GM18517 (cell line): ENCODE measurements at regions not wholly inside any gene's neighbourhood (a gene's known extent, or its start where the extent isn't known, plus 50 kb on each side); places are given as distances from the start of the nearest gene placed in this dataset.
"Not testable (repeated sequence)": the region's sequence is repeated elsewhere in the genome, so short reads cannot be mapped to it uniquely, and the experiment has no call there.

Experiments
- ATAC-seq: cut with Tn5 transposase; IDR thresholded peaks from one replicate; pipeline ENCODE4 v1.9.1; 2021; ENCODE audit warnings: mild to moderate bottlenecking, moderate library complexity; ENCODE audit not compliant: unreplicated experiment

GRCh38 chr12:125303337-125303736 lies 238.1 kb downstream of the AACS start:
- ATAC-seq: no peak

DNA sequence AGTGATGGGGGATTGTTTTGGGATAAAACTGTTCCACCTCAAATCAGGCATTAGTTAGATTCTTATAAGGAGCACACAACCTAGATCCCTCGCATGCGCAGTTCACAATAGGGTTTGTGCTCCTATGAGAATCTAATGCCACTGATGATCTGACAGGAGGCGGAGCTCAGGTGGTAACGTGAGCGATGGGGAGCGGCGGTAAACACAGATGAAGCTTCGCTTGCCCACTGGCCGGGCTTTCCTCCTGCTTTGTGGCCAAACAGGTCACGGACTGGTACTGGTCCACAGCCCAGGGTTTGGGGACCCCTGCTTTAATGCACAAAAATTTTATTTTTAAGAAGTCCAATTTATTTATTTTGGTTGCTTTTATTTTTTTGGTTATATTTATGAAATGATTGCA lies 238.8 kb downstream of the AACS start:
- no peak for ATAC-seq

DNA sequence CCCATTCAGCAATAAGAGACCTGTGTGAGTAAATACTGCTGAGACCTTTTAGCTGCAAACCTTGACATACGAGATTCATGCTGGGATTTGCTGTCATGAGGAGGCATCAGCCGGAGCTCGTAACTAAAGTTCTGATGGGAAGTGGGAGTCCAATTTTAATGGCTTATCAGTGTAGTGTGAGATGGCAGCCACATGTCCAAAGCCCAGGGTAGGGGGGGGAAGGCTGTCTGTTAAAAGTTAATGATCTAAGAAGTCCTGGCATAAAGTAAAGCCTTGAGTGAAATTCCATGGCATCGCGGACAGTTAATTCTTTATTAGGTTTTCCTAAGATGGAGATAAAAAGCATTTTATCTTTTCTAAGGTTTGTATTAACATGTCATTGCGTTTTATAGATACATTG lies 240.0 kb downstream of the AACS start:
- no peak for ATAC-seq

- ATAC-seq: no peak
Observed at GRCh38 chr12:125310461-125310860, 245.2 kb downstream of the AACS start.

DNA sequence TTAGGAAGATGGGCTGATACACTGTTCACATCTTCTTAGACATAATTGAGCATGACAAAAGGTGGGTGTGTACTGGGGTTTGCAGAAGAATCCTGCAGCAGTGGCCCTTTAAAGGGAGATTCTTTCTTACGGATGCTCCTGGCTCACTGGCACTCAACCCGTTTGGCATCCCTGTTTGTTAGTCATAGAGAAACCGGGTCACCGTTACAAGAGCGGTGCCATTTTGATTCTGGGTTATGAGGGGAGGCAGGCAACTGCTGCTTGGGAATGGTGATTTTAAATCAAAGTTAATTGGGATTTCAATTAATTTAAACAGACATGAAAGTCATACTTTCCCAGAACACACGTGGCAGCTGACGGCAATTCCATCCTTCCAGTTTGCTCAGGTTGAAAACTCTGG lies 245.8 kb downstream of the AACS start:
- ATAC-seq: no peak

DNA sequence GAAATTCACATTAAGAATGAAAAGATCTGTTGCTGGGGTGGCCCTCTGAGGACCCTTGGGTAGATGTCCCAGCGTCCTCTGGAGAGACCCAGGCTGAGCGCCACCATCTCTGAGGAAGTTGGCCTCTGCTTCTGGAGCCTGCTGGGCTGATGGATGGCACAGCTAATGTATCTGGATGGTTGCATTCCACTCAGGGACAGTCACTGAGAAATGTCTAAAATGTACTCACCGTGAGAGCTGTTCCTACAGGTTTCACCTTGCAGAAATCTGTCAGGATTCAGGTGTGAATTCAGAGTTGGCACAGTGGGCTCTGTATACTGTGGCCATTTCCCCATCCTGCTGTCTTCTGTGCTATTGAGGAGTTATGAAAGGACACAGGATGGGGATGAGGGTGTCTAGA lies 247.2 kb downstream of the AACS start:
- ATAC-seq: no peak

DNA sequence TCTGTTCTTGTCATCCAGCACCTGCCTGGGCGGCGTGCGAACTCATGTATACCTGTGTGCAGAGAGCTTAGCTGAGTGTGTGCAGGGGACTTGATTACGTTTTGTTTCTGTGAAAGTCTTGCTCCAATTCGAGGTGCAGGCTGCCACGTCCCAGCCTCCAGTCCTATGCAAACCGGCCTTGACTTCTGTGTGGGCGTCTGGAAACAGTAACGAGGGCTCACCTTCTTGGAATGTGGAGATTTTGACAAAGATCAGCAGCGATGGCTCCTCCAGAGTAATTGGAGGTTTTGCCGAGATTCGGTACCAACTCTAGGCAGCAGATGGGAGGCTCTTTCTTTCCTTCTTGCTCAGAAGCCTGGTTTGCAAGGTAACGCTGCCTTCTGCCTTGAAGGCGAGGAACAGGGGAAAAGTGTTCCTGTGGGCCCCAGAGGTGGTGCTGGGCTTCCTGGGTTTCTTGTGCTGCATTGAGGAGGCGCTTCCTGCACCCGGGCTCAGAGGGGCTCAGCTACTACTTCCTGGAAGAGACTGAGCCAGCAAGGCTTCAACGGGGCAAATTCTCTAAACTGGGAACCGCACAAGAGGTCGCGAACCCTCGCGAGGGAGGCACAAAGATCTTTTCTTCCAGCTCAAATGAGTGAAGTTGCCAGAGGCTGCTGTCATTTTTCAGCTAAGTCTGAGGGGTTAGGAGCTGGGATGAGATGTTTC lies 249.0 kb downstream of the AACS start:
- no peak for ATAC-seq

DNA sequence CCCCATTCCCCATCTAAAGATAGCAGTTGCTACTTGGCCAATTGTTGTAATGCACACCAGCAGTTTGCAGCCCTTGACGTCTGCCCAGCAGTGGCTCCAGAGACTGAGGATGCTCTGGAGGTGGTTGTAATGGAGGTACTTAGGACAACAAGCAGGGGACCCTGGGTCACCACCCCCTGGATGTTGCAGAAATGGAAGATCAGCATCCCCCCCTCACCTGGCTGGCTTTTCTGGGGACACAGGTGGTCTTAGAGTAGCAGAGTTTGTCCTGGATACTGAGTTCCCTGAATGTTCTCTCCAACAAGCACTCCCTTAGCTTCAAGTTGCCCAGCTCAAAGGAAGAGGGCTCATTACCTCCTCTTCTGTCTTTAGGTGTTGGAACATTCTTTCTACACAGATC lies 250.5 kb downstream of the AACS start:
- no peak for ATAC-seq

DNA sequence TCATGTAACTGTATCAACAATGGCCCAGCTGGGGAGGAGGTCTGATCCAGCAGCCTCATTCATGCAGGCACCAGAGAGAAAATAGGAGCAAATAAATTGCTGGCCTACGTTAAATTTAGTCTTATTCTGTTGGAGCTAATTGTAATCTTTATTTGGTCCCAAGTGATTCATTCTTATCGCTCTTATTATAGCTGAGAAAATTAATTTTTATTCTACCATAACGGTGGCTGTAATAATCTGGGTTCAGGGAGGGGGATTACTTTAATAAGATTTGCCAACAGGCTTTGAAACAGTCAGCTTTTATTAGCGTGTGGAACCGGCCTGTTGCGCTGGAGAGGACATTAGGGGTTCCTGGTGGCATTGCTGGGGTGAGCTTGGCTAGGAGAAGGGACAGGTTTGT lies 254.9 kb downstream of the AACS start:
- ATAC-seq: no peak

DNA sequence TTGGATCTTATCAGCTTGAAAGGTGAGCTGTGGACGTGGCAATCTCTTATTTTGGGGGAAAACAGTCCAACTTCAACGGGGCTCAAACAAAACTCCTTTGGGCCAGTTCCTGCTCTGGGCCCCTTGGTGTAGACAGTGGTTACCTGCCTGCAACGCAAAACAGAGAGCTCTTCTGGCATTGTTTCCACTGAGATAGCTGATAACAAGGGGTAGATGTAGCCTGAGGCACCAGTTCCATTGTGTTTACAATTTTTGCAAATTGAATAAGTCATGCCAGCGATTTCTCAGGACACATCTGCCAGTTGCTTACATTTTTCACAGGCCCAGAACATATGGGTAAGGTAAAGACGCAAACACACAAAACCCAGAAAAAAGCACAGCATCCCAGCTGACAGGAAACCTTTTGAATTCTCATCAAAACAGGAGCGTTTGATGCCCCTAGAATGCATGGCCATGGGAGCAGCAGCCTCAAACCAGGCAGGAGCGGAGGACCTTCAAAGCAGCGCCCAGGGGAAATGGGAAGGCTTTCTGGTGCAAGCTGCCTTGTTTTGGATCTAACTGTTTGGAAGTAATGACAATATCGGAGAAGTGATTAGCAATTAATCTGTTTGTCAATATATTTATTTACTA lies 259.7 kb downstream of the AACS start:
- no peak for ATAC-seq

DNA sequence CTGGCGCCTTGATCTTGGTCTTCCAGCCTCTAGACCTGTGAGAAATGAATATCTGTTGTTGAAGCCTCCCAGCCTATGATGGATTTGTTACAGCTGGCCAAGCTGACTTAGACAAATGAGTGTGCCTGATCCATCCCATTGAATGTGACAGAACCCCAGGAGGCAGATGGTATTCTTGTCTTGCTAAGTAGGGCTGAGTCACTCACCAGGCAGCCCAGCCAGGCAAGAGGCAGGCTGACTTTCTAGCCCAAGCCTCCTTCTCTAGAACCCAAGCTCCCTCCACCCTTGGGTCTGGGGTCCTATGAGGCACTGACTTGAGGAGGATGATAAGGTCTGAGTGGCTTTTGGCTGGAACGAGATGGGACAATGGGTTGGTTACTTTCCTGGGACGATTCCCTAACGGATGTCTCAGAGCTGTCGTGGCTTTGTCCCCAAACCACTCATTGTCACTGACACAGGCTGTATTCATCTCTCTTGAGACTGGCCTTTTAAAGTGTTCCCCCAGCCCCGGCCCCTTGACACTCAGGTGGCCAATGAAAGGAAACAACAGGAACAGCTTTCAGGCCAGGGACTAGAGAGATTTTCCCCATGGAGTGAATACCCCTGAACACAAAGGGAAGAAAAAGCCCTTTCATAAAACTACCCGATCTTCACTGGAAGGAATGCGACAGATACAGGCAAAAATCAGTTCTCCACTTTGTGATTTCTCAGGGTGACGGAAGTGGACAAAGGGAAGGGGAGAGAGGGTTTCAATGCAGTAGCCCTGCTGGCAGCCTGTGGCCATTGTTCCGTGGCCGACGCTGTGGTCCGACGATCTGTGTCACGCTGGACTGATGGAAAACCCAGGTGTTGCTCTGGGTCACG lies 264.2 kb downstream of the AACS start:
- ATAC-seq: no peak

- no peak for ATAC-seq
Observed at GRCh38 chr12:125330645-125331341, 265.6 kb downstream of the AACS start.

- no peak for ATAC-seq
Observed at GRCh38 chr12:125331342-125332052, 266.3 kb downstream of the AACS start.

DNA sequence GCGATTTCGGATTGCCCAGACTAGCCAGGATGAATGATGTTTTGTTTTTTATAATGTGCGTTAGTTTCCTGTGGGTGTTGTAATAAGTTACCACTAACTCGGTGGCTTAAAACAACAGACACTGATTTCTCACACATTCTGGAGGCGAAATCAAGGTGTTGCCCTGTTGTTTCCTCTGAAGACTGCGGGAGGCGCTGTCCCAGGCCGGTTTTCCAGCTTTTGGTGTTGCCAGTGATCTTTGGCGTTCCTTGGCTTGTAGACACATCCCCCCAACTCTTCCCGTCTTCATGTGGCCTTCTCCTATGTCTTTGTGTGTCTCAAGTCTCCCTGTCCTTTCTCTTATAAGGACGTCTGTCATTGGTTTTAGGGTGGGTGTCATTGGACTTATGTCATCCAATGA lies 267.7 kb downstream of the AACS start:
- ATAC-seq: no peak

DNA sequence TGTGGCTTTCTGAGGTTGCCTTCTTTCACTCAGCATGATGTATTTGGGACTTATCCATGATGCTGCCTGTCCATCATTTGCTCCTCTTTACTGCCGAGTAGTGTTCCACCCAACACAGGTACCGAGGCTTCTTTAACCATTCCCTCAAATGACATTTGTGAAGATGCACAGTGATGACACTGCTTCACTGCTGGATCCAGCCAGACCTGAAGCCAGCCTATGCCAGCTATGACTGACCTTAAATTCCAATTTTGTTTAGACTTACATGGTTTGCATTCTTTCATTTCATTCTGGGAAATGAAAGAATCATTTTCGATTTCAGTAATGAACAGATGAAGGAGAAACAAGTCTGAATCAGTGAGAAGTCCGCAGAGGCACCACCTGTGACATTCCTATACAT lies 271.0 kb downstream of the AACS start:
- no peak for ATAC-seq

- no peak for ATAC-seq
Observed at GRCh38 chr12:125340791-125341190, 275.6 kb downstream of the AACS start.

- no peak for ATAC-seq
Observed at GRCh38 chr12:125341422-125341821, 276.2 kb downstream of the AACS start.

- no peak for ATAC-seq
Observed at GRCh38 chr12:125343649-125344048, 278.4 kb downstream of the AACS start.

- no peak for ATAC-seq
Observed at GRCh38 chr12:125346362-125346761, 281.1 kb downstream of the AACS start.

DNA sequence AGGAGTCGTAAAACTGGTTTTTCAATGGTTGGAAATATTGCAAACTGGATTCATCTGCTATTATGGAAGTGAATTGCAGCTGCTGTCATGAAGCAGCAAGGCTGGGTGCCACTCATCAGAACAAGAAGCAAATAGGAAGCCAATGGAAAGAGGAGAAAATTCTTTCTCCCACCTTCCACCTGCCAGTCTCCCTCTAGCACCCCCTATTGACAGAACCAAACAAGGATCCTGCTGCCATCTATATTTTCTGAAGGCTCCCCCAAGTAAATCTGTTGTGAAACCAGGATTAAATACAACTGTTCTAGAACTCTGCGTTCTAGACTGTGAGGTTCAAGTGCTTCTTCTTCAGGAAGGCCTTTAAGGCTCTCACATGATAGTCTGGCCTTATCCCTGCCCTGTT lies 286.6 kb downstream of the AACS start:
- ATAC-seq: no peak

DNA sequence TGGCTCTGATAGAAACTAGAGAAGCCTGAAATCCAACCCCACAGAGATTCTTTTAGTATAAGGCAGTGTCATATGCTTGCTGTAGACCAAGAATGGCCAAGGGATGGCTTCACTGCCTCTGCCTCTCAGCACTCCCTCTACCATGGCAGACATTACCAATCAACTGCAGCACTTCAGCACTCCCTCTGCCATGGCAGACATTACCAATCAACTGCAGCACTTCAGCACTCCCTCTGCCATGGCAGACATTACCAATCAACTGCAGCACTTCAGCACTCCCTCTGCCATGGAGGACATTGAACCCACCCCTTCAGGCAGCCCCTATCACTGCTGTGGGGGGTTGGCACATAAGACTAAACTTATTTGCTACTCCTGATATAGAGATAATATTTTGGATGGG lies 287.8 kb downstream of the AACS start:
- not testable (repeated sequence) for ATAC-seq
